Medulla oblongata (tissue), 1 donor: ENCODE measurements at regions not wholly inside any gene's neighbourhood (a gene's known extent, or its start where the extent isn't known, plus 50 kb on each side); places are given as distances from the start of the nearest gene placed in this dataset.
A peak's percentile ranks its signal among the peaks of the same experiment; 100 is the strongest.

Experiments
- DNase-seq: peaks from one replicate; pipeline ENCODE4 v3.0.0-alpha.2; 2015; ENCODE audit errors: extremely low spot score

DNA sequence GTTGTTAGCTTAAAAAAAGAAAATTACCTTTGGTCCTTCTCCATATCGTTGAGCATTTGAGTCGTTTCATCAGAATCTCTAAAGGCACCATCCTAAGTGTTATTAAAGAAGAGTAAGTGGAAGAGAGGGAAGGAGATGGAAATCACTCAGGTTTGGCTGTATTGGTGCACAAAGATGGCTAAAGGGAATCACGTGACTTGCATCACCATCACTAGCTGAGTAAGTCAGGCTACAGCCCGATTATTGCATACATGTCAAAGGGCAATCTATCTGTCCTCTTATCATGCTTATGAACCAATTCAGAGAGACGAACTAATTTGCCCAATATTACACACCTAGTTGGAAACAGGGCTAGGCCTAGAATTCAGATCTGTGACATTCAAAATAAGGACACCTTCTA lies 137.6 kb downstream of the CMPK2 start:
- no peak for DNase-seq

DNA sequence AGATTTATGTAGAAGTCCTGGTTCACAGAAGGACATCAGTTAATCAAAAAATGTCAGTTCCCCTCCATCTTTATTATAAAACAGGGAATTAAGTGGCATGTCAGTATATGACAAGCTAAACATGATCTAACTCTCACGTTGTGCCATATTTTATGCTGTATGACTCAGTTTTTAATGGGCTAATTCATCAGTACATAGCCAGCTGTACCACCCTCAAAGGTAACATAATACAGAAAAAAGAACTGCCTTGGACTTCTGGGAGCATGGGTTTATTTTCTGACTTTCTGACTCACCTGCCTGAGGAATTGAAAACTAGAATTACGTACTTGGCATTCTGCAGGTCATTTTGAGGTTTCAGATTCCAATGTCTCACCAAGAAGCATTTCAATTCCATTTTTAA lies 135.7 kb downstream of the CMPK2 start:
- DNase-seq, result no peak

DNA sequence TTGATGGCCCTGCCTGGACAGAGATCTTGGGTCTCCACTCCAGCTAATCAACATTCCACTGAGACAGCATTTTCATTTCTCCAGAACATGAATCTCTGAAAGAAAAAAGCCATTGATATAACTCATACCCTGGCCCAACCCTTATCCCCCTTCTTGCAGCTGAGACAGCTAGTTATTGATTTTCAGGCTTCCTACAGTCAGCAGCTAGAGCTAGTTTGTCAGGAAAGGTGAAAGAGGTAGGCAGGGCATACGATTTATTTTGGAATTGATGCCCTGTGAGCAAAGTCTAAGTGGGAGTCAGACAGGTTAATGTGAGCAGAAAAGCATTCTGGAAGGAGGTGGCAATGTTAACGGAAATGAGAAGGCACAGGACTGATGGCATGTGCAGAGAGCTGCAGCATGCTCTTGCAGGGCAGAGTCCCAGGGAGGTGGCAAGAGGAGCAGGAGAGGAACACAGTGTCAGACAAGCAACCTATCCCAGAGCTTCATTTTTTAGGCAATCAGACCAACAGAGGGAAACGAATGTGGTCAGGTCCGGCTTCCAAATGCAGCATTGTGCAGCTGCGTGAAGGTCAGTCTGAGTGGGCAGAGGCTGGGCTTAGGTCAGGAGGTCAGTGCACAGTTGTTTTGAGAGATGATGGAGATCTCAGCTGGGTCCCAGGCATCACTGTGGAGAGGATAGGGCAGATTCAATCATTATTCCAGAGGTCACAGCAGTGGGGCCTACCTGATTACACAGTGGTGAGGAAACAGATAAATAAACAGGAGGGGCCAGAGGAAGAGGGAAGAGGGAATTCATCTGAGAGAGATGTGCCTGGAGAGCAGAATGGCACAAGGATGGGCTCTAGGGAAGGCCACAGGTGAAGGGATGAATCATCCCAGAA lies 134.8 kb downstream of the CMPK2 start:
- DNase-seq, result no peak

DNA sequence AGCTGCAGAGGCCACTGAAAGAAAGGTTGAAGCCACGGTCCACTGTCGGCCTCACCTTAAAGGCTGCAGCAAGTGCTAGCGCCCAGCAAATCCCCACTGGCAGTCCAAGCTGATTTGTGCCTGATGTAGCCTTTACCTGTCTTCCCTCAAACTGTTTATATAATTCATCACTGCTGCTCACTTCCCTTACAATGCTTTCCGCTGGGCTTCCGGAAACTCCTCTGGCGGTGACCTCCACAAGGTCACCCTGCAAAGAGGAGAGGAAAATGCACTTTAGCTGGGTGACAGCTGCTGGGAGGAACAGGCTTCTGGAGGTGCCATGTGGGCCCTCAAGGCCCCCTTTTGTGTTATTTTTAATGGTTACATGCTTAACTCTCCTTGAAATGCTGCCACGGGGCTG lies 126.2 kb downstream of the CMPK2 start:
- DNase-seq, result no peak

DNA sequence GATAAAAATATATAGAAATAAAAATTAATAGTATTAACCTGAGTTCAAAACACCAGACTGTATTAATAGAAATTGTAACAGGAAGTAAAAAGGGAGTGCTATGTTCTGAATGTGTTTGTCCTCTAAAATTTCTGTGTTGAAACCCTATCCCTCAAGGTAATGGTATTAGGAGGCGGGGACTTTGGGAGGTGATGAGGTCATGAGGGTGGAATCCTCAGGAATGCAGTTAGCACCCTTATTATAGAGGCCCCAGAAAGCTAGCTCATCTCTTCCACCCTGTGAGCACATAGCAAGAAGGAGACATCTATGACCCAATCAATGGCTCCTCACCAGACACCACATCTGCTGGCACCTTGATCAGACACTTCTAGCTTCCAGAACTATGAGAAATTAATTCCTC lies 124.5 kb downstream of the CMPK2 start:
- no peak for DNase-seq

DNA sequence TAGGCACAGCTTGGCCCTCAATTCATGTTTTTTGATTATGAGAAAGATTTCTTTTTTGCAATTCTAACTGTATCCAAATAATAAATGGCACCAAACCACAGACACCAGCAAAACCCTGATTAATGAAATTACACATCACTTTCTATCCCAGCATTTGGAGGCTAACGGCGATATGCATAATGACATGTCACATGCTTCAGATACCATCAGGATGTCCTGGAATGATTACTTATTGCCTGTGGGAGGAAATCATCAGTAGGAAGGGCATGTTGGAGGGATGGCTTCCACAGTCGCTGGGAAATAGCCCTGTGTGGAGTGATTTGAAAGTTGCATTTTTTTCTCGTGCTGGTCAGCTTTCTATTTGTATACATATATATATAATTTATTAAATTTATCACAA lies 121.7 kb downstream of the CMPK2 start:
- DNase-seq, result no peak

DNA sequence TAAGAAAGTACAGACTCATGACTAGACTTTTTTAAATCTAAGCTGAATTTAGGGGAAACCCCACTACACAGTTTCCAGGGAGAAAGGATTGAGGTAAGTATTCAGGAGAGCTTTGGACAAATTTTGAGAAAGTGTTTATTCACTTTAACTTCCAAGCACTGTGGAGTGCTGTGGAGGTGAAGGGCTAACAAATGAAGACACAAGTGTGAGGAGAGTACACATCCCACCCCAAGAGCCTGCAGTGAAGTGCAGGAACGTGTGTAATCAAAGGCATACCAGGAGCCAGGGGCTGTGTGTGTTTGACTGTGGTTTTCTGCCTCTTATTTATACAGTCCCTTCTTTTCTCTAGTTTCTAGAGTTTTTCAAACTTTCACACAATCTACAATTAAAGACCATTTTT lies 118.3 kb downstream of the CMPK2 start:
- DNase-seq, result no peak

DNA sequence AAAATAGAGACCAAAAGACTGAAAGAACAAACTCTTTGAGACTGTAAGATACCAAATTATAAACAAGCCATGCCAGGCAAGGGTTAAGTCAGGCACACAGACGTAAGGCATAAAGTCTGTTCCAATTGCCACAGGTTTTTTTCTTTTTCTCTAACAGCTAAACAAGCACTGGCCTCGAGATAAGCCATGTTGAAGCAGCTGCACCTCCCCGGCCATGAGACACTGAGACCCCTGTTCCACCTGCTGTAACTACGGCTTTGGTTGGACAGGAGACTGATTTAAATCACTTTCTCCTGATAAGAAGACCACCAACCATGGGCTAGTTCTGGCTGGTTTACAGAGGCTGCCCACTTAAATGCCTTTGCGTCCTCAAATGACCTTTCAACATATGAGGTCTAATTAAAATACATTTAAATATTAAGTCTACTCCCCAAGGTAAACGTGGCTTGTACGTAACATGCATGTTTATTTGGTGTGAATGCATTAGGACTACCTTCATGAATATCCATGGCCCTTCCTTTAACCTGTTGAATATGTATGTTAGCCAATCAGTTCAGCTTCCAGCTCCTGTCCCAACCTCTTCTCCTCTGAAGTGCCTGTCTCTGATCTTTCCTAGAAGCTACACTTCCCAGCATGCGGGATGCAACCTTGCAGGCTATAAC lies 117.2 kb downstream of the CMPK2 start:
- no peak for DNase-seq

DNA sequence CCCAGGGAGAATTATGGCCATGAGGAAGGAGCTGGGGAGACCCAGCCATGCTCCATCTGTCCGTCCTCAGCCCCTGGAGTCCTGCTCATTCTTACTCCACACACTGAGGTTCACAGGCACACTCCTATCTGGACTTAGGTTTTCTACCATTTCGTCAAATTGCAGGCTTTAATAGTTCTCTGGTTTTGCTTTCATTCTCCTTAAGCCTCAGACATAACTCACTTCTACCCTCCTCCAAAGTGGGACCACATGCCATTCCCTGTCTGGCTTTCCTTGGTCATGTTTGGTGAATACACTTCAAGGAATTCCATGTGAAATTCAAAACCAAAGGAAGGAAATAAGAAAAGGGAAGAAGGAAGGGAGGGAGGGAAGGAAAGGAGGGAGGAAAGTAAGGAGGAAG lies 115.7 kb downstream of the CMPK2 start:
- no peak for DNase-seq

DNA sequence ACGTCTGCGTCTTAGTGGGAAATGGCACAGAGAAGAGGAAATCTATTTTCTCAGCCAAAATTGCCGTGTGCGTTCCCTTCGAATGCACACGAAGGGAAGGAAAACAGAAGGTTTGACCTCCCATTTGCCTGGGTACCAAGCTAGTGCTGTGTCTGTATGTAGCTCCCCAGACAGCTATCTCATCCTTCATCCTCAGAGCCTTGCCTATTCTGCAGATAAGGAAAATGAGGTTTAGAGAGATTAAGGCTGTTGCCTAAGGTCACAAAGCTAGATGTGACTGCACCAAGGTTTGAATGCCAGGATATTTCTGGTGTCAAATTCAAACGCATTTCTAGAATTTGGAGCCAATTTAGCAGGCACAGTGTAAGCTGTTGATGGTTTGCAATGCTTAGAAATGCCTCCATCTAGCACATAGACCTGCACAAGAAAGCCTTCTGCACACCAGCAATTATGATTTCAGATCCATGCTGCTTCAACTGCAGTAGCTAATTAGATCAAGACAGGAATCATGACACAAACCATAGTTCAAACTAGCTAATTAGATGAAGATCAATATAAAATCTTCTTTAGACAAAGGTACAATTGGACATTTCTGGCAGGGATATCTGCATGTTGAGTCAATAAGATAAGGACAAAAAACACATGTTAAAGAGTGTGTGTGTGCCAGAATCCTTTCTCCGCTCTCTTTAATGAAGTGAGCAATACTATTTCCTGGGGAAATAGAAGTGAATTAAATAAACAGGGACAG lies 115.1 kb downstream of the CMPK2 start:
- no peak for DNase-seq

DNA sequence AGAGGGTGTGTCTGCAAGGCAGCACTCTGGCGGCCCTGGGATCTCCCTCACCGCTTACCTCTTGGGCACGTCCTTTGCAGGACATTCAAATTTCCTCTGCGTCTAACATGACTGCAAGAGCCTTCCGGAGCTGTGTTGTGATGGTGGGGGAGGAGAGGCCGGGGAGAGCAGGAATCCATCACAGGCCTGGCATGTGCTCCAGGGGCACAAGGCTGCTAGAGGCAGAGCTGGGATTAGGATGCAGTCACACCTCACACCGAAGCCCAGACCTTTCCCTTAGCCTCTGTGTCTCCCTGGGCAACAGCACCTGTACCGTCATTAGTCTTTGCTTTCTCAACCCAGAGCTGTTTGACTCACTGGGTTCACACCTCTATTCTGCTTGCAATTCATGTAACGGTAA lies 111.3 kb downstream of the CMPK2 start:
- DNase-seq, result no peak

DNA sequence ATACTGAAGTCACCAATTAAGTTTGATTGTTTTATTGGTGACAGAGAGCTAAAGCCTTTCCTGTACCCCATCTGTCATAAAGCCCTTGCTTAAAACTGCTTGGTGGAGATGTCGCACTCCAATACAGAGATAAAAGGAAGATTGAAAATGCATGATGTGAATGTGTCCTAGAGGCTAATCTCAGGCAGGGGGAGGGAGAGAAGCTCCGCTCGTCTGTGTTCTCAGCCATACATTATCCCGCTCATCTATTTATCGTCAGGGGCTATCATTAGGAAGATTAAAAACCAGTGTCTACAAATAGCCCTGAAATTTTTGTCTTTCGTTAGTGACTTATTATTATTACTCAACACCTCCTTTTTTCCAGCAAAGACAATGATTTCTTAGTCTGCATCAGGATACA lies 110.3 kb downstream of the CMPK2 start:
- no peak for DNase-seq

DNA sequence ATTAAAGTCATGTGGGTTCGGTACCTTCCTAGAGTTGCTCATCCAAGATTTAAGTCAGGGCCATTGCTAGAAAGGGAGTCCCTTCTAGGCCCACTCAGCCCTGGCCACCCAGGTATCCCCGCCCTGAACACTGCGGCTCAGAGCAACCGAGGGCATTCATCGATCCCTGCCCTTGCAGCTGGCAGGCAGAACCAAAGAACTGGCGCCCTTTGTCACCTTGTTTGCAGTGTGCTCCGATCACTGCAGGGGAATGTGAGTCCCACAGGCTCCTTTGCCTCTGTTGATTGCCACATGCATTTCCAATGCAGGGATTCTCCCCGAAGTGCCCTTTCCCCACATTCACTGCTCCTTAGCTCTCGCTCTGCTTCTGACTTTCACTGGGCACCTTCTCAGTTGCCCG lies 108.5 kb downstream of the CMPK2 start:
- DNase-seq, result no peak

DNA sequence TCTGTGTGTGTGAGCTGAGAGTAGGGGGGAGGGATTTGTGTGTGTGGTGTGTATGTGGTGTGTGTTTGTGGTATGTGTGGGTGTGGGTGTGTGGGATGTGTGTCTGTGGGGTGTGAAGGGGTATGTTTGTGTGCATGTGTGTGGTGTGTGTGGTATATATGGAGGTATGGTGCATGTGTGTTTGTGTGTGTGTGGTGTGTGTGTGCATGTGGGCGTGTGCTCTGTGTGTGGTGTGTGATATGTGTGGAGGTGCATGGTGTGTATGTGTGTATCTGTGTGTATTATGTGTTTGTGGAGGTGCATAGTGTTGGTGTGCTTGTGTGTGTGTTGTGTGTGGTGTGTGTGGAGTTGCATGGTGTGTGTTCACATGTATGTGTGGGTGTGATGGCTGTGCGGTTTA lies 106.0 kb downstream of the CMPK2 start:
- DNase-seq, result no peak

DNA sequence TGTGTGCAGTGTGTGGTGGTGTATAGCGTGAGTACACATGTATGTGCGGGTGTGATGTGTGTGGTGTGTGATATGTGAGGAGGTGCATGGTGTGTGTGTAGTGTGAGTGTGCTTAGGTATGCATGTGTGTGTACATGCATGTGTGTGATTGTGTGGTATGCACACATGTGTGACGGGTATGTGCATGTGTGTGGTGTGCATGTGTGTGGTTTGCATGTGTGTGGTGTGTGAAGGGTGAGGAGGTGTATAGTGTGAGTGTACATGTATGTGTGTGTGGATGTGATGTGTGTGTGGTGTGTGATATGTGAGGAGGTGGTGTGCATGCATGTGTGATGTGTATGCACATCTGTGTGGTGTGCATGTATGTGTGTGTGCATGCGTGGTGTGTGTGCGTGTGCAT lies 105.6 kb downstream of the CMPK2 start:
- no peak for DNase-seq

DNA sequence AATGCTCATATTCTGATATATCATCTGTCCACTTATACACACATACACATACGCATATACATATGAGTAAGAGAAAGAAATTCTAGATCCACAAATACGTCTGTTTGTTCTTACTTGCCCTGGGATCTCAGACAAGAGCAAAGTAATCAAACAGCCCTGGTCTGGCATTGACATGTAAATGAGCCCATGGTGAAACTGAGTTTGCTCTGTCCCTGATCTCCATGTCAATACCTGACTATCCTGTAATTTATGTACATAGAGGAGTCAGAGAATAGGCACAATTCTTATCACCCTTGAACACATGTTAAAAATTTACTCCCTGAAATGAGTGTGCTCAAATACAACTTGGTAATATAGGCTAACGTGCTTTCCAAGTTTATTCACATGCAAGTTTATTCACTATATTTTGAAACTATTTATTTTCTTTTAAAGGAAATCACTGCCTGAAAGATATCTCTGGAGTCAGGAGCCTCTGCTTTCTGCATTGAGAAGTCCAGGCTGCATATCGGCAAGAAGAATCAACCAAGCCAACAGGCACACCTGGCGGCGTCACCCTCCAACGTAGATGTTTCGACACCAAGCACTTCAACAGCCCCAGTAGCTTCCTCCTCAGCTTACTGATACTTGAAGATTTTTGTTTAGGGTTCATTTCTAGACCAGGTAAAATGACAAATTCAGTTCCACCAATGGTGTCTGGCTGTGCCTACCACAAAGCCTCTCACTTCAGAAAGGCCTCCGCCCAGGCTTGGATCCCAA lies 100.6 kb downstream of the CMPK2 start:
- DNase-seq, result no peak

DNA sequence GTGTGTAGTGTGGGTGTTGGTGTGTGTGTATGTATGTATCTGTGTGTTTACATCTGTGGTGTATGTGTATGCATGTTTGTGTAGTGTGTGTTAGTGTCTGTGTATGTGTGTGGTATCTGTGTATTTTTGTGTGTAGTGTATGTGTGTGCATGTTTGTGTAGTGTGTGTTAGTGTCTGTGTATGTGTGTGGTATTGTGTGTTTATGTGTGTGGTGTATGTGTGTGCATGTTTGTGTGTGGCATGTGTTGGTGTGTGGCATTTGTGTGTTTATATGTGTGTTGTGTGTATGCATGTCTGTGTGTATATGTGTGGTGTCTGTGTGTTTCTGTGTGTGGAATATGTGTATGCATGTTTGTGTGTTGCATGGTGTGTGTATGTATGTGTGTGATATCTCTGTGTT lies 96.4 kb downstream of the CMPK2 start:
- no peak for DNase-seq

DNA sequence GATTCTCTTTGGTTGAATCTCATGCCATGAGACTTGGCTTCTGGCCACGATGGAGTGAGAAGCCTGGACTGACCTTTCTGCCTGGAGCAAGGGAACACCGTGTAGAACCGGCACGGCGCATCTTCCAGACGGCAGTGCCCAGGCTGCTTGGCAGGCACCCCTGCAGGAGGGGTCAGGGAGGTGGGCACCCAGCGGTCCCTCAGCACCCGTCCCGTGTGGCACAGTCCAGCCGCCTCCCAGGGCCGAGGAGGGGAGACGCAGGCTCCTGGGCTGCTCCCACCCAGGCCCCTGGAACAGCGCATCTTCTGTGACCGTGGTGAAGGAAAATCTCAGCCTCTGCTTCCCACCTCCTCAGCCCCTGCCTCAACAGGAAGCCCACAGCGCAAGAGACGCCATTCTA lies 95.7 kb downstream of the CMPK2 start:
- DNase-seq, result no peak

DNA sequence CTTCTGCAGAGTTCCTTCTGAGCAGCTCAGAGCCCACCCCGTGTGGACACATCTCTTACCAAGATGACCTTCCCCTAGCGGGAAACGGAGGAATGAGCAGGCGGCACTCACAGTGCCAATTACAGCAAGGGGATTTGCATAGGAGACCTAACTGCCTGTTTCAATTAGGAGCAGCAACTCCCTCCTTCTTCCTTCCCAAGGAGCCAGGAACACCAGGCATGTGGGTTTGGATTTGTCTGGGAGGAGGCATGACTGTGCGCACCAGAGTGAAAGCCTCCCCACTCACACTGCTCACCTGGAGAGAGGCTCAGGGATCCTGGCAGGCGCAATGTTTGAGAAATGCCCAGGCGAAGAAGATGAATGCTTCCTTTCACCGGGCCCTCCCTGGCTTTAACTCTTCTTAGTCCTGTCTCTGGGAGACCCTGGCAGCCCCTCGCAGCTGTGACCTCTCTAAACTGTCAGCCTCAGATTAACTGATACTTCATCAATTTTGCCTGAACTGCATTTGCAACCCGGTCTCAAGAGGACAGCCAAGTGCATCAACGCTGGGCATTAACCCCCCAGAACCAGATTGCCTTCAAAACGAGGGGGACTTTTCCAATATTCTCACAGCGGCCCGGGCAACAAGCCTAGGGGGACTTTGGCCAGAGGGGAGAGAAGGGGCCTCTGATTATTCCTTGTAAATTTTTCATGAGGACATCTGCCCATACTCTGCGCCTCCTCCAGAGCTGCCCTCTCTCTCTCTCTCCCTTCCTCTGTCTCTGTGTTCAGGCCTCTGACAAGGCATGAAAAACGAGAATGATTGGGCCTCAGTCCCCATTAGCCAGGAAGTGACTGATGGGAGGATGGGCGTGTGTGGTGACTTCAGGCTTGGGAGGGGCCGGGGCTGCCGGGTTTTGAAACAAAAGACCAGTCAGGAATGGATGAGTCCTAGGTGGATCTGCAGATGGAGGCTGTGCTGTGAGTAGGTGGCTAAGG lies 93.8 kb downstream of the CMPK2 start:
- no peak for DNase-seq

DNA sequence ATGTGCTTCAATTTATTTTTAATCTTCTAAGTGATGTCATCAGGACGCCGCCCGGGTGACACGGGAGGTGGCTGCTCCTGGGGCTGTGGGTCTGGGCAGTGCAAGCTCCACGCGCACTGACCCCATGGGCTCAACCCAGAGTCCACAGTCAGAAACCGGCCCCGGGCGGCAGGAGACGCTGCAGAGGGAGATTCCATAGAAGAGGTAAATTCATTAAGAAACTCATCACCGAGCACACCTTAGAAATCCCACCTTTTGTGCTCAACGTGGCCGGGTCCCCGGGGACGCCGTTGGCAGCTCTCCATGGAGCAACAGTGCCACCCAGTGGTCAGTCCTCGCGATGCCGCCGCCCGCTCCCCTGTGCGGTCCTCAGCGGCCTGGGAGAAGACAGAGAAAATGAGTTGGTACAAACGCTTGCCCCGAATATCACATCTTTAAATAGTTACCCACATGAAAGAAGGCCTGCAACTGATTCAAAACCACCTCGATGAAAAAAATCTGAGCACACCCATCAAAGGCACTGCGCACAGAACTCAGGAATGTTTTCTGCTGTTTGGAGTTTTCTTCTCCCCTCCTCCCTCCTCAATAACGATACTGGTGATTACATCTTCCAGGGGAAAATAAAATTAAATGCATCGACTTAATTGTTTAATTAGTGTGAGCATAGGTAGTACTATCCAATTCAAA lies 92.6 kb downstream of the CMPK2 start:
- peak; percentile 41 for DNase-seq
